ENCODE measurements at regions not wholly inside any gene's neighbourhood (a gene's known extent, or its start where the extent isn't known, plus 50 kb on each side); places are given as distances from the start of the nearest gene placed in this dataset.

GRCh38 chr4:157997296-157997695, 175.5 kb downstream of the GASK1B start:
- H3K4me1 ChIP-seq (ENCODE audit: control insufficient read depth, insufficient read depth, low read length, unreplicated experiment): no peaks in the 10 kb centered on the region
- no peak overlapping the region for H3K27ac ChIP-seq (ENCODE audit: low read depth, low read length)
- H3K27me3 ChIP-seq (ENCODE audit: insufficient read depth, low read length): no peaks in the 10 kb centered on the region
- H3K79me2 ChIP-seq (ENCODE audit: control insufficient read depth, insufficient read depth, low read length, unreplicated experiment): no peaks in the 10 kb centered on the region
- no peak overlapping the region for H3K4me3 ChIP-seq (ENCODE audit: low read depth, low read length)
- no peak overlapping the region for H2AFZ ChIP-seq (ENCODE audit: low read length, unreplicated experiment)
- no peaks in the 10 kb centered on the region for H3K36me3 ChIP-seq (ENCODE audit: insufficient read depth, low read length)

- H3K79me2 ChIP-seq (ENCODE audit: control insufficient read depth, insufficient read depth, low read length, unreplicated experiment): no peaks in the 10 kb centered on the region
- H3K4me3 ChIP-seq (ENCODE audit: low read depth, low read length): no peak overlapping the region
- H2AFZ ChIP-seq (ENCODE audit: low read length, unreplicated experiment): no peak overlapping the region
- H3K27ac ChIP-seq (ENCODE audit: low read depth, low read length): no peak overlapping the region
- no peaks in the 10 kb centered on the region for H3K36me3 ChIP-seq (ENCODE audit: insufficient read depth, low read length)
- no peaks in the 10 kb centered on the region for H3K27me3 ChIP-seq (ENCODE audit: insufficient read depth, low read length)
- no peaks in the 10 kb centered on the region for H3K4me1 ChIP-seq (ENCODE audit: control insufficient read depth, insufficient read depth, low read length, unreplicated experiment)
These were observed 176.5 kb downstream of the GASK1B start for GRCh38 chr4:157996061-157997028.

GRCh38 chr4:157994863-157995262, 178.0 kb downstream of the GASK1B start:
- Histone ChIP-seq H3K4me3 (ENCODE audit: low read depth, low read length) (no peak overlapping the region), H2AFZ (ENCODE audit: low read length, unreplicated experiment) (no peak overlapping the region), H3K4me1 (ENCODE audit: control insufficient read depth, insufficient read depth, low read length, unreplicated experiment) (no peaks in the 10 kb centered on the region), H3K79me2 (ENCODE audit: control insufficient read depth, insufficient read depth, low read length, unreplicated experiment) (no peaks in the 10 kb centered on the region), H3K36me3 (ENCODE audit: insufficient read depth, low read length) (no peaks in the 10 kb centered on the region), H3K27ac (ENCODE audit: low read depth, low read length) (no peak overlapping the region), H3K27me3 (ENCODE audit: insufficient read depth, low read length) (no peaks in the 10 kb centered on the region)

GRCh38 chr4:157992948-157993839, 179.6 kb downstream of the GASK1B start:
- H3K27me3 ChIP-seq (ENCODE audit: insufficient read depth, low read length): no peaks in the 10 kb centered on the region

DNA sequence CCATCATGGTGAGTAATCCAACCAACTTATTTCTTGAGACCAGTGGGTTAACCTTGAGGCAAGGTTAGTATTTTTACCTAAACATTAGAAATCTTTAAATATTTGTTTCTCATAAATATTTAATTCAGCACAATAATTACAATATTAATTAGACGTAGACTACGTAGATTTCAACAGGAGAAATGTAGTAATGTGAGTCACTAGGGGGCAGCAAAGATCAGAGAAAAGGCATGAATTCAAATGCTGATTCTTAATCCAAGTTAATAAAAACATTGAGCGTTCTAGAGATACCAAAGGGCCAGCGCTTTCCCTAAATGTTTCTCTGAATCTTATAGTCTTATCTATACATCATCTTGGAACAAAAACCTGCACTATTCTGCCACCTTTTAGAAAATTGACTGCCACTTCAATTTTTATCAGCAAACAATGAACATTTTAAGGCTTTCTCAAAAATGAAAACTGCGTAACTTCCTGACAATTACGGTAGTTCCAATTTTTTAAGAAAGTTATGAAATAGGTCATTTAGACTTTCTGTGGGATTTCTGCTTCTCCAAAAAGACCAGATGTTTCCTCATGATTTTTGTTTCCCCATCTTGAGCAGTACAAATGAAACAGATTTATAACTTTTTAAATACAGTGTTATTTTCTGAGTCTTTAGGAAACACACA, 180.7 kb downstream of the GASK1B start:
- Histone ChIP-seq H3K4me1 (ENCODE audit: control insufficient read depth, insufficient read depth, low read length, unreplicated experiment) (no peaks in the 10 kb centered on the region), H3K27me3 (ENCODE audit: insufficient read depth, low read length) (no peaks in the 10 kb centered on the region), H3K4me3 (ENCODE audit: low read depth, low read length) (peak overlapping the region; percentile 79), H2AFZ (ENCODE audit: low read length, unreplicated experiment) (peak overlapping the region; percentile 94), H3K27ac (ENCODE audit: low read depth, low read length) (no peak overlapping the region), H3K36me3 (ENCODE audit: insufficient read depth, low read length) (no peaks in the 10 kb centered on the region), H3K79me2 (ENCODE audit: control insufficient read depth, insufficient read depth, low read length, unreplicated experiment) (no peaks in the 10 kb centered on the region)

More at GRCh38 chr4:157992948-157993839, 179.6 kb downstream of the GASK1B start:
- H3K79me2 ChIP-seq (ENCODE audit: control insufficient read depth, insufficient read depth, low read length, unreplicated experiment): no peaks in the 10 kb centered on the region
- no peaks in the 10 kb centered on the region for H3K4me1 ChIP-seq (ENCODE audit: control insufficient read depth, insufficient read depth, low read length, unreplicated experiment)
- no peak overlapping the region for H3K4me3 ChIP-seq (ENCODE audit: low read depth, low read length)
- H2AFZ ChIP-seq (ENCODE audit: low read length, unreplicated experiment): peak overlapping the region; percentile 0
- H3K27ac ChIP-seq (ENCODE audit: low read depth, low read length): no peak overlapping the region
- no peaks in the 10 kb centered on the region for H3K36me3 ChIP-seq (ENCODE audit: insufficient read depth, low read length)

GRCh38 chr4:157988641-157989040, 184.2 kb downstream of the GASK1B start:
- Histone ChIP-seq H3K4me3 (ENCODE audit: low read depth, low read length) (no peak overlapping the region), H3K36me3 (ENCODE audit: insufficient read depth, low read length) (no peaks in the 10 kb centered on the region), H3K27ac (ENCODE audit: low read depth, low read length) (no peak overlapping the region), H3K79me2 (ENCODE audit: control insufficient read depth, insufficient read depth, low read length, unreplicated experiment) (no peaks in the 10 kb centered on the region), H3K27me3 (ENCODE audit: insufficient read depth, low read length) (no peaks in the 10 kb centered on the region), H3K4me1 (ENCODE audit: control insufficient read depth, insufficient read depth, low read length, unreplicated experiment) (no peaks in the 10 kb centered on the region), H2AFZ (ENCODE audit: low read length, unreplicated experiment) (no peak overlapping the region)

DNA sequence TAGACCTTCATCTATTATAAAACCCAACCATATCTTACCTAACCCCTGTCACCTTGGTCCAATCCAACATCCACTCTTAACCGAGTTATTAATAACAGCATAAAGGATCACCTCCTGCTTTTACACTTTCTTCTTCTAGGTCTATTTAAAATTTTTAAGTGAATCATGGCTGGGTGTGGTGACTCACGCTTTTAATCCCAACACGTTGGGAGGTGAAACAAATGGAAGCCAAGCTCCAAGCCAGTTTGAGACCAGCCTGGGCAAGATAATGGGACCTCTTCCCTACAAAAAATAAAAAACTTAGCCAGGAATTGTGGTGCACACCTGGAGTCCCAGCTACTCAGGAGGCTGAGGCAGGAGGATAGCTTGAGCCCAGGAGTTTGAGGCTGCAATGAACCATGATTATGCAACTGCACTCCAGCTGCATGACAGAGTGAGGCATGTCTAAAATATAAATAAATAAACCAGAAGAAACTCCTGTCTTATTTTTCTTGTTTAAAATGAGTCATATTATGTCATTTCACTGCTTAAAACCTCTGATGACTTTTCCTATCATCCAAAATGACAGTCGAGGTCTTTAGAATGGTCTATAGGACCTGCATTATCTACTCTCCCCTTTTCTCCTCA, 188.4 kb downstream of the GASK1B start:
- H2AFZ ChIP-seq (ENCODE audit: low read length, unreplicated experiment): no peak overlapping the region
- H3K27ac ChIP-seq (ENCODE audit: low read depth, low read length): no peak overlapping the region
- H3K27me3 ChIP-seq (ENCODE audit: insufficient read depth, low read length): no peaks in the 10 kb centered on the region
- H3K4me3 ChIP-seq (ENCODE audit: low read depth, low read length): no peak overlapping the region
- no peaks in the 10 kb centered on the region for H3K36me3 ChIP-seq (ENCODE audit: insufficient read depth, low read length)
- no peaks in the 10 kb centered on the region for H3K4me1 ChIP-seq (ENCODE audit: control insufficient read depth, insufficient read depth, low read length, unreplicated experiment)
- H3K79me2 ChIP-seq (ENCODE audit: control insufficient read depth, insufficient read depth, low read length, unreplicated experiment): no peaks in the 10 kb centered on the region

GRCh38 chr4:157983300-157983699, 189.5 kb downstream of the GASK1B start:
- H3K36me3 ChIP-seq (ENCODE audit: insufficient read depth, low read length): no peaks in the 10 kb centered on the region
- no peak overlapping the region for H3K27ac ChIP-seq (ENCODE audit: low read depth, low read length)
- H3K27me3 ChIP-seq (ENCODE audit: insufficient read depth, low read length): no peaks in the 10 kb centered on the region
- H3K4me3 ChIP-seq (ENCODE audit: low read depth, low read length): no peak overlapping the region
- no peak overlapping the region for H2AFZ ChIP-seq (ENCODE audit: low read length, unreplicated experiment)
- H3K79me2 ChIP-seq (ENCODE audit: control insufficient read depth, insufficient read depth, low read length, unreplicated experiment): no peaks in the 10 kb centered on the region
- H3K4me1 ChIP-seq (ENCODE audit: control insufficient read depth, insufficient read depth, low read length, unreplicated experiment): no peaks in the 10 kb centered on the region

DNA sequence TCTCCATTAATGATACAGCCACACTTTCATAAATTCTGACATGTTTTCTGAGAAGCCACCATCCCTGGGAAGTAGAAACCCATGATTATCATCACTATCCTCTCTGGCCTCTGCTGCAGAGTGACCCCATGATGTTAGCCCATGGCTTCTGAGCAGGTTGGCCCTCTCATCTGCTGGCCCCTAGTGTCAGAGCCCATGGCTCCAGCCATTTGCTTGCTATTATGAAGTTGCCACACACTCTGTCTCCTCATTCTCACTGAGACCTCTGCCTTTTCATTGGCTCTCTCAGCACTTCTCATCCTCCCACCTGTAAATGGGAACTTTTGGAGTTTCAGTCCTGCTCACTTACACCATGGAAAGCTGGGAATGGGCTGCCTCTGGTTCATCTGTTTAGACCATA, 192.7 kb downstream of the GASK1B start:
- Histone ChIP-seq H3K27me3 (ENCODE audit: insufficient read depth, low read length) (0 out of 2 replicates have a peak, but pooled peaks cover 9% of the 10 kb centered on the region), H3K4me1 (ENCODE audit: control insufficient read depth, insufficient read depth, low read length, unreplicated experiment) (no peaks in the 10 kb centered on the region), H3K4me3 (ENCODE audit: low read depth, low read length) (no peak overlapping the region), H3K36me3 (ENCODE audit: insufficient read depth, low read length) (no peaks in the 10 kb centered on the region), H2AFZ (ENCODE audit: low read length, unreplicated experiment) (no peak overlapping the region), H3K79me2 (ENCODE audit: control insufficient read depth, insufficient read depth, low read length, unreplicated experiment) (no peaks in the 10 kb centered on the region), H3K27ac (ENCODE audit: low read depth, low read length) (no peak overlapping the region)

Data from ACC112 (cell line).